WI38 (cell line): ENCODE measurements at regions not wholly inside any gene's neighbourhood (a gene's known extent, or its start where the extent isn't known, plus 50 kb on each side); places are given as distances from the start of the nearest gene placed in this dataset.

Source experiments
- H3K4me3 ChIP-seq: 2 replicates; pipeline ENCODE4 v1.5.1; 2011; ENCODE audit warnings: low read depth, mild to moderate bottlenecking, control low read depth, low read length
- TF ChIP-seq, protein P1 (sequence below): IDR thresholded peaks from 2 replicates; pipeline ENCODE4 v1.5.1; 2012; ENCODE audit warnings: low read depth, mild to moderate bottlenecking, control low read depth, low read length

DNA sequence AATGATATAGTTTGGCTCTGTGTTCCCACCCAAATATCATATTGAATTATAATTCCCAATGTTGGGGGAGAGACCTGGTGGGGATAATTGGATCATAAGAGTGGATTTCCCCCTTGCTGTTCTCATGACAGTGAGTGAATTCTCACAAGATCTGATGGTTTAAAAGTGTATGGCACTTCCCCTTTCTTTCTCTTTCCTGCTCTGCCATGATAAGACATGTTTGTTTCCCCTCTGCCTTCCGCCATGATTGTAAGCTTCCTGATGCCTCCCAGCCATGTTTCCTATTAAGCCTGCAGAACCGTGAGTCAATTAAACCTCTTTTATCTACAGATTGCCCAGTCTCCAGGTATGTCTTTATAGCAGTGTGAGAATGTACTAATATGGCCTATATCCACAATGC, 126.7 kb upstream of the GMNC start:
- TF ChIP-seq, protein P1, sequence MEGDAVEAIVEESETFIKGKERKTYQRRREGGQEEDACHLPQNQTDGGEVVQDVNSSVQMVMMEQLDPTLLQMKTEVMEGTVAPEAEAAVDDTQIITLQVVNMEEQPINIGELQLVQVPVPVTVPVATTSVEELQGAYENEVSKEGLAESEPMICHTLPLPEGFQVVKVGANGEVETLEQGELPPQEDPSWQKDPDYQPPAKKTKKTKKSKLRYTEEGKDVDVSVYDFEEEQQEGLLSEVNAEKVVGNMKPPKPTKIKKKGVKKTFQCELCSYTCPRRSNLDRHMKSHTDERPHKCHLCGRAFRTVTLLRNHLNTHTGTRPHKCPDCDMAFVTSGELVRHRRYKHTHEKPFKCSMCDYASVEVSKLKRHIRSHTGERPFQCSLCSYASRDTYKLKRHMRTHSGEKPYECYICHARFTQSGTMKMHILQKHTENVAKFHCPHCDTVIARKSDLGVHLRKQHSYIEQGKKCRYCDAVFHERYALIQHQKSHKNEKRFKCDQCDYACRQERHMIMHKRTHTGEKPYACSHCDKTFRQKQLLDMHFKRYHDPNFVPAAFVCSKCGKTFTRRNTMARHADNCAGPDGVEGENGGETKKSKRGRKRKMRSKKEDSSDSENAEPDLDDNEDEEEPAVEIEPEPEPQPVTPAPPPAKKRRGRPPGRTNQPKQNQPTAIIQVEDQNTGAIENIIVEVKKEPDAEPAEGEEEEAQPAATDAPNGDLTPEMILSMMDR, result no peak
- no peak overlapping the region for H3K4me3 ChIP-seq

GRCh38 chr3:190988102-190988501, 125.6 kb upstream of the GMNC start:
- TF ChIP-seq, protein P1, result no peak
- H3K4me3 ChIP-seq, result no peak overlapping the region

DNA sequence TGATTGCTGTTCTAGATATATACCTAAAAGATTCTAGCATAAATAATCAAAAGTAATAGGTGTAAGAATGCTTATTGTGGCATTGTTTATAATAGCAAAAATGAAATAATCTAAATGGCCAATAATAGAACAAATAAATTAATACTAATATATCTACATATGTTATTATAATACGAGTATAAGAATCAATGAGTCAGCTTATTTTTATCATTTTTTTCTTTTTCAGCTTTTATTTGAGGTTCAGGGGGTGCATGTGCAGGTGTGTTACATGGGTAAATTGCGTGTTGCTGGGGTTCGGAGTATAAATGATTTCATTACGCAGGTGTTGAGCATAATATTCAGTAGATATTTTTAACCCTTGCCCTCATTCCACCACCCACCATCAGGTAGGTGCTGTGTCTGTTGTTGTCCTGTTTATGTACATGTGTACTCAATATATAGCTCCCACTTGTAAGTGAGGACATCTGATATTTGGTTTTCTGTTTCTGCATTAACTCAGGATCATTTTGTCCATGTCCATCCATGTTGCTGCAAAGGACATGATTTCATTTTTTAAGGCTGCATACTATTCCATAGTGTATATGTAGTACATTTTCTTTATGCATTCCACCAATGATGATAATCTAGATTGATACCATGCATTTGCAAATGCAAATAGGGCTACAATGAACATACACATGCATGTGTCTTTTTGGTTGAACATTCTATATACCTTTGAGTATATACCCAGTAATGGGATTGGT, 122.2 kb upstream of the GMNC start:
- TF ChIP-seq, protein P1, result no peak

GRCh38 chr3:190983875-190984274, 121.4 kb upstream of the GMNC start:
- TF ChIP-seq, protein P1, result no peak
- H3K4me3 ChIP-seq, result no peak overlapping the region

More for the DNA sequence above, 122.2 kb upstream of the GMNC start:
- H3K4me3 ChIP-seq, result no peak overlapping the region

GRCh38 chr3:190973771-190974170, 111.3 kb upstream of the GMNC start:
- TF ChIP-seq, protein P1, result no peak
- H3K4me3 ChIP-seq, result no peak overlapping the region

- H3K4me3 ChIP-seq, result no peak overlapping the region
- TF ChIP-seq, protein P1, result no peak
These were observed 110.4 kb upstream of the GMNC start for GRCh38 chr3:190972840-190973270.

- no peak overlapping the region for H3K4me3 ChIP-seq
- TF ChIP-seq, protein P1, result no peak
These were observed 109.7 kb upstream of the GMNC start for GRCh38 chr3:190972196-190972595.
